NCI-H1092 treated with DMSO at 0.1 percent for 48 hours (cell line): ENCODE measurements at regions not wholly inside any gene's neighbourhood (a gene's known extent, or its start where the extent isn't known, plus 50 kb on each side); places are given as distances from the start of the nearest gene placed in this dataset.
A peak's percentile ranks its signal among the peaks of the same experiment; 100 is the strongest.
"Not testable (repeated sequence)": the region's sequence is repeated elsewhere in the genome, so short reads cannot be mapped to it uniquely, and the experiment has no call there.

Experiments
- DNase-seq: peaks from one replicate; lab custom pipeline; 2025; lab: John Stamatoyannopoulos, UW

DNA sequence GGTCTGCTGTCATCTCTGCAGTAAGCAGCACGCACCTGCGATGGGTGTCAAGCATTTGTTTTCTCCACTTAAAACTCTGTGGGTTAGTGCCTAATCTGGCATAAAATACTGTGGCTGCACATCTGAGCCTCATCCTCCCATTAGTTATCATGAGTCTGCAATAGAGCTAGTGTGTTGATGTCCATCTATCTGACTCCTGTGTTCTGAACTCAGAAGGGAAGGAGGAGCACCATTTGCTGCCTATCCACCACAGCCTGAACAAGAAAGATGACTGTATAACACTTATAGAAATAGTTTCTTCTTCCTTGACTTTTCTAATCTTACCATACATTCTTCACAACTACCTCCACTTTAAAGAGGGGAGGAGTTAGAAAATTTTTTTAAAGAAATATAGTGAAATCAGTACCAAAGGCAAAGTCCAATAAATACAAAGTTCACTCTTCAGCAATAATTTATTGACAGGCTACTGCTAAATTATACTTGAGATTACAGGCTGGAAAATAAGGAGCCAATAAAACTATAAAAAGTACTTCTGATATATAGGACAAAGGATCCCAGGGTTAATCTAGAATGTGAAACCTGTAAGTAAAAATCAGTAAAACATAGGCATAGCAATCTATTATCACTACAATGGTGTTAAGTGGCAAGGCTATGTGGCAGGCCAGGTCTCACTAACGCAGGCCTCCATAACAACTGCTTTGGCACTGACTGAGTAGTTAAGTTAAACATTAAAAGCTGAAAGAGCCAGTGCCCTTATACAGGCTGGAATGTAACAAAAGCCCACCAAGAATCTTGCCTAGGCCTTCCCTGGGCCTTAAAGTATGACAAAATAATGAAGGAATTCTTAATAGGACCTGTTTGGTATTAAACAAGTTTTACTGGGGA, 70.2 kb downstream of the LGALS9C start:
- DNase-seq, result not testable (repeated sequence)

DNA sequence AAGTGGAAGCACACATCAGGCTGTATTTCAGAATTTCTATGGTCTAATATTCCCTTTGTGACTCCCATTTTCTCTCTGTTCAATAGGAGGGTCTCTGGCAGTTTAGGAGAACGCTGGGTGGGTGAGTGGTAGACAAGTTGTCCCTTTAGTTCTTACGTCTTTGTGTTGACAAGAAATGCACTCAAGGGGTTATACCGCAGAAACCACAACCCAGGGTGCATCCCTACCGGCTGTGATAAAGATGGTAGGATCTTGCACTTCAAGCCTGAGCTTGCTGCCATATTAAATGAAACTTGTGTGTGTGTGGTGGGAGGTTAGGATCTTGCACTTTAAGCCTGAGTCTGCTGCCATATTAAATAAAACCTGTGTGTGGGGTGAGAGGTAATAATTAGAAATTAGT, 80.5 kb downstream of the LGALS9C start:
- not testable (repeated sequence) for DNase-seq

DNA sequence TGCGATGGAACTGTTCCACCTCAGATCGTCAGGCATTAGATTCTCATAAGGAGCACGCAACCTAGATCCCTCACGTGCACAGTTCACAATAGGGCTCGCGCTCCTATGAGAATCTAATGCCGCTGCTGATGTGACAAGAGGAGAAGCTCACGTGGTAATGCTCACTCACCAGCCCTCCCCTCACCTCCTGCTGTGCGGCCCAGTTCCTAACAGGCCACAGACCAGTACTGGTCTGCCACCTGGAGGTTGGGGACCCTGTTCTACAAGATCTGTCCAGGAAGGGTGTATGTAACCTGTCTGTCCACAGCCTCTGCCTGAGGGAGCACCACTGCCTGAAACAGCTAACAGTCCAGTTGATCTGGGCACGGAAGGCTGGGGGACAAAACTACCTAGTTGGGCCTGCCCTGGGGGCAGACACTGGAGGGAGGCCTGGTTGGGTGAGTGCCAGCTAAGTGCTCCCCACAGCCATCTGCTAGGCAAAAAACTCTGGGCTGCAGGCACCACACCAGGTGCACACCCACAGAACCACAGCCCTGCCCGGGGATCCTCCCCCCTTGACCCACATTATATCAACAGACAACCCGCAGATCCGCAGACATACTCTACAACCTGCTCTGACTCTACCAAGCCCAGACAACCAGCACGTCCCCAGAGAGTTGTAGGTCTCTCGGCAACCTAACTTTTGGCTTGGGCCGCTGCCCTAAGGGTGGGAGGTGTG, 80.7 kb downstream of the TBC1D28 start:
- DNase-seq, result not testable (repeated sequence)

DNA sequence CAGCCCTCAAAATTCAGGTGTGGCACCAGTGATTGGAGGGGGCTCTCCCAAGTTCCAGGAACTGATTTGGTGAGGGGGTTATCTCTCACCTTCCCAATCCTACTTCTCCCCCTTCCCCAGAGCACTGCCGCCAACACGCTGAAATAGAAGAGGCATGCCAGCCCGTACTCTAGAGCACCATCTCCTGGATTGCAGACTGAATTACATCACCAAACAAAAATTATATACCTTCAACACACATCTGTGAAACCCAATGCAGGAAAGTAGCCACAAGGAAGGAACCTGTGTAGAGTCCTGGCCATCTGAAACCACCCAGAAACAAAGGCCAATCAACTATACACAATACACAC, 80.1 kb downstream of the TBC1D28 start:
- peak; percentile 40 for DNase-seq

DNA sequence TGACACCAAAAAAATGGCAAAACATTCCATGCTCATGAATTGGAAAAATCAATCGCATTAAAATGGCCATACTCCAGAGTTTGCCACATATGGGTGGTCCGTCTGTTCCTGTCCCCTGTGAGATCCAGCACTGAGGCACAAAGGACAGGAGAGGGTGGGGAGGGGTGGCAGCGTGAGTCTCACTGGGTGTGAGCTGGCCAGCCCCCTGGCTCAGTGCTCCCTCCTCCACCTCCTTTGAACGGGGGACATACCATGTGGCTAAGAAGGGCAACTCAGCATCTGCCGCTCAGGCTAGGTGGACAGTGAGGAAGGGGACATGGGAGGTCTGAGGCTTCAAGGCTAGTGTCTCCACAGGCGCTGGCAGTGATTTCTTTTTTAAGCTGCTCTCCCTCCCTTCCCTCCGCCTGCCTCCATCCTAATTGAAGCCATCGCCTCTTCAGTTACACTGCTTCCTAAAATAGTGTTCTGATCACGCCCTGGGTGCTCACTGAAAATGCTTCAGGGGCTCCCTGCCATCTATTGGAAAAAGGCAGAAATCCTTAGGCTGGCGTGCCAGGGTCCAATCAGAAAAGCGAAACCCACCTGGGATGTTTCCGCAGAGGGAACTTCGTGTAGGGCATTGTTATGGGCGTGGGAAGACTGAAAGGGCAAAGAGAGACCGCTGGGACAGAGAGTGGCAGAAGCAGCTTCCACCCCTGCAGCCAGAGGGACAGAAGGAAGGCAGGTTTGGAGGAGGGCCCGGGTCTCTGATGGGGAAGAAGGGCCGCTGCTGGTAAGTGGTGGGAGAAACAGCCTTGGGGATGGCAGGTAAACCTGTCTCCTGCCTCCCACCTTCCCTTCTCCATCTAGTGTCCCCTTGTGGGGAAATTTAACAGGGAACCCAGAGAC, 75.8 kb downstream of the TBC1D28 start:
- DNase-seq, result not testable (repeated sequence)

DNA sequence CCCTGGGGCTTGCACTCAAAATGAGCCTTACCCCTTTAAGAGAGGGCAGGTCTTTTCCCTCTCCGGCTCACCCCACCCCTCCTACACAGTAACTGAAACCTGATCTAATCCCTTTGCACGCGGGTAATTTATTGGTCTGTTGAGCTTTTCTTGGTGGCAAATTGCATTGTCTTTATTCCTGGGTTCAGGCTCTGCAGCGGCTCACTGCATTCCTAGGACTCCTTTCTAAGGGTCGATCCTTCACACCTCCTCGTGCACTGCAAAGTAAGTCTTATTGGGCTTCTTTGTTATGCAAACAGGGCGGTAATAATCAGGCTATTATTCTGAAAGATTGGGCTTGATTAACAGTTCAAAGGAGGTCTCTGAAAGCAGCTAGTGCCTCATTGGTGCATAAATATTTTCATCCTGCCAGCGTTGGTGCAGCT, 74.7 kb downstream of the TBC1D28 start:
- DNase-seq, result not testable (repeated sequence)

DNA sequence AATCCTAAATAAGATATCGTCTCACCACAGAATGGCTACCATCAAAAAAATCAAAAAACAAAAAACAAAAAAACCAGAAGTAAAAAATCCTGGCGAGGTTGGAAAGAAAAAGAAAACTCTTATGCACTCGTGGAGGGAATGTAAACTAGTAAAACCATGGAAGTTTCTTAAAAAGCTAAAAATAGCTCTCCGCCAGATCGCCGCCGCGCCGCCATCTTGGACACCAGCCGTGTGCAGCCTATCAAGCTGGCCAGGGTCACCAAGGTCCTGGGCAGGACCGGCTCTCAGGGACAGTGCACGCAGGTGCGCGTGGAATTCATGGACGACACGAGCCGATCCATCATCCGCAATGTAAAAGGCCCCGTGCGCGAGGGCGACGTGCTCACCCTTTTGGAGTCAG, 71.7 kb downstream of the TBC1D28 start:
- DNase-seq, result not testable (repeated sequence)

DNA sequence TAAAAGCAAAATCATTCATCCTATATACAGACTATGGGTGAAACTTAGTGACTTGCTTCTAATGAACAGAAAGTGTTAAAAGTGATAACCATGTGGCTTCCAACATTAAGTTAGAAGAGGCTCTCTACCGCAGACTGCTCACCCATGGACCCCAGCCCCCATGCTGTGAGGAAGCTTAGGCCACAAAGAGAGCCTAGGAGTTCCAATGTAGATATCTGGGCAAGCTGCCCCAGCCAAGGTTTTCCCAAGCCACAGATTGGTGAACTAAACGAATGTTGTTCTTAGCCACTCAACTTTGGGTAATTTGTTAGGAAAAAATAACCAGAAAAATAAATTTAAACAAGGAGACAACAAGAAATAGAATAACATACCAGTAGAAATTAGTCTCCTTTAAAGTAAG, 70.1 kb downstream of the TBC1D28 start:
- not testable (repeated sequence) for DNase-seq
